GM18517 (cell line): ENCODE measurements at regions not wholly inside any gene's neighbourhood (a gene's known extent, or its start where the extent isn't known, plus 50 kb on each side); places are given as distances from the start of the nearest gene placed in this dataset.

Source experiments
- ATAC-seq: cut with Tn5 transposase; IDR thresholded peaks from one replicate; pipeline ENCODE4 v1.9.1; 2021; ENCODE audit warnings: mild to moderate bottlenecking, moderate library complexity; ENCODE audit not compliant: unreplicated experiment

GRCh38 chr18:47490882-47491281 lies 239.4 kb upstream of the SKOR2 start:
- no peak for ATAC-seq

- ATAC-seq, result no peak
Measured at GRCh38 chr18:47485221-47485797, 233.8 kb upstream of the SKOR2 start.

GRCh38 chr18:47484068-47484467 lies 232.6 kb upstream of the SKOR2 start:
- ATAC-seq, result no peak

- no peak for ATAC-seq
Measured at GRCh38 chr18:47480166-47480565, 228.7 kb upstream of the SKOR2 start.

GRCh38 chr18:47471784-47472183 lies 220.3 kb upstream of the SKOR2 start:
- ATAC-seq, result no peak

- ATAC-seq, result no peak
Measured at GRCh38 chr18:47470941-47471340, 219.5 kb upstream of the SKOR2 start.

- no peak for ATAC-seq
Measured at GRCh38 chr18:47469576-47469975, 218.1 kb upstream of the SKOR2 start.

- no peak for ATAC-seq
Measured at GRCh38 chr18:47461977-47462376, 210.5 kb upstream of the SKOR2 start.

GRCh38 chr18:47461406-47461948 lies 210.0 kb upstream of the SKOR2 start:
- no peak for ATAC-seq

- no peak for ATAC-seq
Measured at GRCh38 chr18:47458483-47458882, 207.0 kb upstream of the SKOR2 start.

GRCh38 chr18:47457614-47458013 lies 206.2 kb upstream of the SKOR2 start:
- ATAC-seq, result no peak

- ATAC-seq, result no peak
Measured at GRCh38 chr18:47453038-47453437, 201.6 kb upstream of the SKOR2 start.

GRCh38 chr18:47448956-47449355 lies 197.5 kb upstream of the SKOR2 start:
- no peak for ATAC-seq

- no peak for ATAC-seq
Measured at GRCh38 chr18:47441914-47442313, 190.5 kb upstream of the SKOR2 start.

GRCh38 chr18:47438001-47438400 lies 186.5 kb upstream of the SKOR2 start:
- no peak for ATAC-seq

- ATAC-seq, result no peak
Measured at GRCh38 chr18:47436871-47437270, 185.4 kb upstream of the SKOR2 start.

GRCh38 chr18:47434214-47434746 lies 182.8 kb upstream of the SKOR2 start:
- ATAC-seq, result no peak

GRCh38 chr18:47427923-47428637 lies 176.6 kb upstream of the SKOR2 start:
- no peak for ATAC-seq

GRCh38 chr18:47427072-47427471 lies 175.6 kb upstream of the SKOR2 start:
- no peak for ATAC-seq

GRCh38 chr18:47425365-47425764 lies 173.9 kb upstream of the SKOR2 start:
- no peak for ATAC-seq

GRCh38 chr18:47422524-47422923 lies 171.1 kb upstream of the SKOR2 start:
- no peak for ATAC-seq

- ATAC-seq, result peak; percentile 70
Measured at GRCh38 chr18:47420130-47420529, 168.7 kb upstream of the SKOR2 start.
